ENCODE measurements at regions not wholly inside any gene's neighbourhood (a gene's known extent, or its start where the extent isn't known, plus 50 kb on each side); places are given as distances from the start of the nearest gene placed in this dataset.
"Not testable (repeated sequence)": the region's sequence is repeated elsewhere in the genome, so short reads cannot be mapped to it uniquely, and the experiment has no call there.

DNA sequence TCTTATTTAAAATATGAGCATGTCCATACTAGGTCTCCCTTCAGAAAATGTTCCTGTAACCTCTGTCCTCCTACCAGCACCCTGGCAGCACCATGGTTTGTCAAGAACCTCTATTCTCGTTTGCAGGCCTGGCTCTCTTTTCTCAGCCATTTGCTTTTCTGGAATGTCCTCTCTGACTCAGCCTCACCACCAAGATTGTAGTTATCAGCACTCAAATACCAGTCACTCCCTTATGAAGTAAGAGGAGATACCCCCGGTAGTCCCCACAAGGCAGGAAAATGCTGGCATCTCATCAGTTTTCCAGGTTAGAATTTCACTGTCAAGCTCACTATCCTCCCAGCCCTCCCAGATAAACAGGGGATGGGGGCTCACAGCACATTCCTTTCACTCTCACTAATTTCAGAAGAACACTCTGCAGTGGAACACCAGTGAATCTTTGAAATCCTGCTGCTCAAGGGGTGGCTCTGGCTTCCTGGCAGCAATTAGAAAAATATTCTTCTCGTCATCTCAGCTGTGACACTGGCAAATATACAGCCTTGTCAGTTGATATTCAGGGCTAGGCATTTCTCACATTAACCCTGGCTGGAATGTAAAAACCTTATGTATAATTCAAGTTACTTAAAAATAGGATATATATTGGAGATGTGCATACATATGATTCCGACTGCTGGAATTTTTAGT is 129.2 kb downstream of the TBX18 start:
- no peak for DNase-seq

DNA sequence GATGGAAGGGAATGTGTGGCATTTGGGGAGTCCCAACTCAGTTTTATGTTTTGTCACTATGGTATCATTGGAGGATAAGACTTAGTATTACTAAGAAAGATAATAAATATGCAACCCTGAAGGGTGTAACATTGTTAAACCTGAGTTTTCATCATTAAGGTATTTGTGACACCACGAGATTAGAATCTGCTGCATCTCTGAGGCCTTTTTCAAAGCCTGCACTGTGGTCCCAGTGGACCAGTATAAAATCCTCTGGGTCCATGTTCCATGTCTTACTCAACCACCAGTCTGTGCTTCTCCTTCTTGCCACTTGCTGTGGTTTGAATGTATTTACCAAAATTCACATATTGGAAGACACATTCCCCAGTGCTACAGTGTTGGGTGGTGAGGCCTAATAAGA is 130.6 kb downstream of the TBX18 start:
- no peak for DNase-seq

DNA sequence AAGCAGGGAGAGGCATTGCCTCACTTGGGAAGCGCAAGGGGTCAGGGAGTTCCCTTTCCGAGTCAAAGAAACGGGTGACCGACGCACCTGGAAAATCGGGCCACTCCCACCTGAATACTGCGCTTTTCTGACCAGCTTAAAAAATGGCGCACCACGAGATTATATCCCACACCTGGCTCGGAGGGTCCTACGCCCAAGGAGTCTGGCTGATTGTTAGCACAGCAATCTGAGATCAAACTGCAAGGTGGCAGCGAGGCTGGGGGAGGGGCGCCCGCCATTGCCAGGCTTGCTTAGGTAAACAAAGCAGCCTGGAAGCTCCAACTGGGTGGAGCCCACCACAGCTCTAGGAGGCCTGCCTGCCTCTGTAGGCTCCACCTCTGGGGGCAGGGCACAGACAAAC is 137.9 kb downstream of the TBX18 start:
- peak; percentile 42 for DNase-seq

DNA sequence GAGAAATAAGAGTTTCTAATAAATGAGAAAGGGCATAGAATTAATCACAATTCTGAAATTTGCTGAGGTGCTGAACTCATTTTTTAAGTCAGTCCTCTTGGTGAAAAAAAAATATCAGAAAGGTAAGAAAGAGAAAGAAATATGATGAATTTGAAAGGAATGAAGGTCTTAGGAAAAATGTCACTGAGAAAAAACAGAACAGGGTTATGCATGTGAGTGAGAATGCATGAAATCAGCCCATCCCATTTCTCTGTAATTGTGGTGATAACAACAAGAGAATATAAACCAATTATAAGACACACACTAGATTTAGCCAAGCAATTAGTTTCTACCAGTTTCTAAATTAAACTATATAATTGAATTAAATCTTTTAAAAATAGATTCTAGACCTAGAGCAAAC is 138.9 kb downstream of the TBX18 start:
- DNase-seq, result no peak

DNA sequence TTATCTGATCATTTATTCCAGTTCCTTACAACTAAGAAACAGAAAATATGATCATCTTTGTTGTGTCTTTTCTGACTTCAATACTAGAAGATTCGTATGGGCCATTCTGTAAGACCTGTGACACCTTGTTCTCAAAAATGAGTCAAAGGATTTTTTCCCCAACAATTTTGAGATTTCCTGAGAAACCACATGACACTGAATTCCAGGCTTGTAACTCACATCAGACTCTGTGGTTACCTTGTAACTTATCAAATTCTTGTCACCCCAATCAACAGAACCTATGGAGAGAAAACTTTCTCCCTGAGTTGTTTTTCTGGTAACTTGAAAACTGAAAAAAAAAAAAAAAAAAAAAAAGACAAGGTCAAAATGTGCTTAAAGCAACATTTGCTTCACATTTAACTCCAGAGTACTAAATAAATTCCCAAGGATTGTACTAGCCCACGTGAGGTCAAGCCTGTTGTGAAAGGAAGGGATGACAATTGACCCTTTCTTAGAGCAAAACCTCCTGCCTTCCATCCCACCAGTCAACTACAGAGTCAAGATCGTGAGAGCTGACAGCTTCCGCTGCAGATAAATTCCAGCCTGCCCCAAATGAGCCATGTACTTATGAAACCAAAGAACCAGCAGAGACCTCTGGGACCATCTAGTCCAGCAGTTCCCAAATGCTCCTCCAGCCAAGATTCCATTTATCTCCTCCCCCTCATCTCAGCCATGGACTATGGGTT is 140.3 kb downstream of the TBX18 start:
- no peak for DNase-seq

DNA sequence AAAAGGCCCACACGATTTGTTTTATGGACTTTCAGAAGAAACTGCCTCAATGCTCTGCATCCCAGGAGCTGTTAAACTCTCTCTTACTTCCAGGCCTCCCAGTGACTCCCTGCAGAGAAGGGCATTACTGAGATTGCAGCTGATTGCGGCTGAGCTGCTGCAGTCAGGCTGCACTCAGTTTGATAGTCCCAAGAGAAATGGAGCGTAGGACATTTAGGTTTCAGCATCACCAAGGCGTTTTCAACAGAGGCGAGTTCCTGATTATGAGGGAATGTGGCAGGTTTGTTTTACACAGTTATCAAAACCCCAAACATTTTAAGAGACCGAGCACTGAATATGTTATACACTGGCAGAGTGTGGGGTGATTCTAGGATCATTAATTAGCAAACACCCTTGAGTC is 145.6 kb downstream of the TBX18 start:
- DNase-seq, result no peak

DNA sequence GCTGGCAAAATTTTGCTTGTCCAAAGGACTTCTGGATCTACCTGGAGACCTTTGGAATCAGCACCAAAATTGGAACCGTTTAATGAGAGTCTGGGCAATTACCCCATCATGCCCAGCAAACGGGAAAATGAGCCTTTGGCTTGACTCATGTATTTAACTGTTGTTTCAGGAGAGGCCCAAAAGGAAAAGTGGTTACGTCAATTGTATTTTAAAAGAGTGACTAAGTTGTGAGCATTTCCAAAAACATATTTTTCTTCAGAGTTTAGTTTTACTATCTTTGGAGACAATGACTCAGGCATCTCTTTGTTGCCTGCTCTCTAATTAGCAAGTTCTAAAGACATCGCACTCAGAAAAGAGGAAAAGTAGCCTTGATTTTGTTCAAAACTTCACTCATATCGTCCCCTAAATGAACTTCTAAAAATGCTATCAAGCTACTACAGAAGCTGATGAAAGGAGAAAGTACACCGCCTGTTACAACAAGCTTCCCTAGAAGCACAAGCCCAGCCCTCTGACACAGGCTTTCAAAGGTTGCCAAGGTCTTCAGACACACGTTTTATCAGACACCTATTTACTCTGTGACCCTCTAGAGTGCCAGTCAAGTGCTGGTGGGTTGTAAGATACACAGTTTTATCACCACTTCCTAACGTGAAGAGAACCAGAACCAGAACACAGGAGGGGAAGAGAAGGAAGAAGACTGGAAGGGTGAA is 146.2 kb downstream of the TBX18 start:
- no peak for DNase-seq

DNA sequence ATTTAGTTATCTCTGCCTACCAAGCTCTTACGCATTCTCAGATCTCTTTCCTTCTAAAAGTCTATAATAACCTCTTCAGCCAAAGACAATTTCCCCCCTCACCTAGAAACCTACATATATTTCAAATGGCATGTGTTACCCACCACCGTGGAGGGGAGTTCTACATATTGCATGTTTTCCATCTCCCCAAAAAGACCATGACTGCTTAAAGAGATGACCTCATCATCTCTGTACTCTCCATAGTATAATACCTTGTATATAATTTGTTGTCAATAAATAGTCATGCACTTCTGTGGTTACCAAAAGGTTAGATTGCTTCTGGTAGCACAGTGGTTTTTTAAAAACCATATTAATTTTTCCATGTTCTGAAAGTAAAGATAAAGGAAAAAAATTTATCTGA is 148.4 kb downstream of the TBX18 start:
- DNase-seq, result no peak

DNA sequence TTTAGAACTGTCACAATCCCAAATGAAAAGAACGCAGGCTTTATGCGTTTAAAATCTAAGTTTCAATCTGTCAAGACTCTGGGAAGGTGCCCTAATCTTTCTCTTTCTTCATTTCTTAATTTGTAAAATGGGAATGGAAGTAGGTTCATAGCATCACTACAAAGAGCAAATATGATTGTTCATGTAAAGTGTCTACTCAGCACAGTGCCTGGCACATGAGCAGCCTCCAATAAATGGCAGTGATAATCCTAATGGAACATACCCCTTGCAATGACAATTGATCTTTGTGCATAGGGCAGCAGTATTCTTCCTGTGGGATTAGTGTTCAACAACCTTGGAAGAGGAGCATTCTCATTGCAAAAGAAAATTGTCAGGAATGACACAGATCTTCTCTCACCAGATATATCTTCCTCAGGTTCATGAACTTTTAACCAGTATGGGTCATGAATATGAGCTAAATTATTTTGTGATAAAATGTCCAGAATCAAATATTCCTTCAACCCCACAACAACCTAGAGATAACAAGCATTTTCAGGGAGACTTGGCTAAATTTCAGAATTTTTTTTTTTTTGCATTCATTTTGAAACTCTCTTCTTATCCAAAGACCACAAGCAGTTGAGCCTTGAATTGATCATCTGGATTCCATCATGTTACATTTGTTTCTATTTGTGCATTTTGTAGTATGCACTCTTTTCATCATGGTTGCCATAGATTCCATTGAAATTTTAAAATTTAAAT is 149.1 kb downstream of the TBX18 start:
- no peak for DNase-seq

DNA sequence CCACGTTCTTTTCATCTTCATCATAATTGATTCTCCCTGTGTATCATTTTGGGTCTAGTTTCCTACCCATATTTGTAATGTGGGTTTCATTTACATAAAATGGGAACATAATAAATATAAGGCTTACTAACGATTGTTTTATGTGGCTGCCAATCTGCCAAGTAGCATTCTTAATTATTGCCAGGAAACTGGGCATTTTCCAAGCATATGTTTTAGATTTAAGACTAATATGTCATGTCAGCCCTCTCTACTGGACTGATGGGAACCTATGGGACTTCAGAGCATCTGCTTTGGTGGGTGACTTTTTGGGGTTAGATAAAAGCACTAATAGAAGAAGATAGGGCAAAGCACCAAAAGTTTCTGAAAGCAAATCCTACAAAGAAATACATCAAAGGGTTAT is 157.5 kb downstream of the TBX18 start:
- DNase-seq, result no peak

DNA sequence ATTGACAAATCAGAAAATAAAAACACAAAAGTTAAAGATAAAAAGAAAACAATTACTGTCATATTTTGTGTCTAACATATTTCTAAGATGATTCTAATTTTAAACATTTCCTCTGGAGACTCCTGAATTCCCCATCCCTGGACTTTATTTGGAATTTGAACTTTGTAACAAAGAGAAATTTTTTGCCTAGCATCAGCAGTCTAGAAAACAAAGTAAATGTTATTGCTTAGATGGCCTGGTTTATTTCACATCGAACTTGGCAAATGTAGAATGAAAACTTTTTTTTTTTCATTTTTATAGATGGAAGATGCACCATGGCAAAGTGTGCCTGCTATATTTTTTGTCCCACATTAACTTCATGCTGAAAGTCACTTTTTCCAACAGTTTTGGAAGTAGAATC is 159.1 kb downstream of the TBX18 start:
- DNase-seq, result no peak

DNA sequence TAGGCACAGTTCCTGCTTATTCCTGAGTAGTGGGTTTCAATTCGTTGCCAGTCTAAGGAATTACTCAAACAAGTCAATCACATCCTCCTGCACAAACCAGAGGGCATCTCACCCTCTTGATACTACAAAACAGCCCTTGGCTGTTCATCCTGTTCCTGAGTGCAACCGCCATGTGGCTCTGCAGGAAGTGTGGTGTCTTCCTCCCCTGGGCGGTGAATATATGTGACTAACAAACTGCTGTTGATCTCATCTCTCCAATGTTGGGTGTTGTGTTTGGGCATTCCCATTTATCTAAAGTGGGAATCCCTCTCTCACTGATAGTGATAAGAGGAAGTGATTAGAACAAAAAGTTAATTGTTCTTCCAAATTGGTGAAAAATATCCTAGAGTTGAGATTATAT is 163.0 kb downstream of the TBX18 start:
- no peak for DNase-seq

DNA sequence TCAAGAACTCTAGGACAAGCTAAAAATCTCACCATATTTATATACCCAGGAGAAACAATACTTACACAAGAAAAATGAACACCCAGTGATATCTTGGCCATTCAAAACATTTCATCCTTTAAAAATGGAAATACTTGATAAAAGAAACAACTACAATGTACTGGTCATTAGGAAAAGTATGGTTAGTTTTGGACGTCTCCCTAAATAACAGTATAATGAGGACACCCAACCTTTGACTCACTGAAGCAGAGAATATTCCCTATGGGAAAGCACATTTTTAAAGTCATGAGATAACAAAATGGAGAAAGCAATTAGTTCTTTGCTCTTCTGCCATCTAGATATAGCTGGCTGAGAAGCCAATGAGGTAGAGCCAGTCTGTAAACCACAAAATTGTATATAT is 164.4 kb downstream of the TBX18 start:
- no peak for DNase-seq

DNA sequence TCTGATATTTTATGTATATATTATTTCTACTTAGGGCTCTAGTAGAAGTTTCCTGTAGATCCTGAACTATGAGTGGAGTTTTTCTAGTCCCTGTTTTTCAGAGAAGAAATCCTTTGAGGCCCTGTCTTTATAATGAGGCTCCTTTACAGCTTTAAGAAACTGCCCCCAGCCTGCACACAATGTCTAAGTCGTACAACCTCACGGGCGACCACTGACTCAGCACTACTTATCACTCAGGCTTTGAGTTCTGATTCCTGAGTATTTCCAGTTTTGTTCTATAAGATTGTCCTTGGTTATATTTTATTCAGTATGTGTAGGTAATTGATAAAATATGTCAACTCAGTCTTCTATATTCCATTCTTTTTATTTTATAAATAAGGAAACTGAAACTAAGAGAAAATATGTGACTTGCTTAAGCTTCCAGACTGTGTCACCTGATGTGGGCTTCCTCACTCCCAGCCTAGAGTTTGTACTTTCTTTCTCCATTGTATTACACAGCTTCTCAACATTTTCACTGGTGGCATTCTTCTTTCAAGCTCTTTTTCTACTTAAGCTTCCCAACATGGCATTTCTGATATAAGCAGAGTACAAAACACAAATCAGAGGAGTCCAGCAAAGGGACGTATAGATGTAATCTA is 167.0 kb downstream of the TBX18 start:
- no peak for DNase-seq

DNA sequence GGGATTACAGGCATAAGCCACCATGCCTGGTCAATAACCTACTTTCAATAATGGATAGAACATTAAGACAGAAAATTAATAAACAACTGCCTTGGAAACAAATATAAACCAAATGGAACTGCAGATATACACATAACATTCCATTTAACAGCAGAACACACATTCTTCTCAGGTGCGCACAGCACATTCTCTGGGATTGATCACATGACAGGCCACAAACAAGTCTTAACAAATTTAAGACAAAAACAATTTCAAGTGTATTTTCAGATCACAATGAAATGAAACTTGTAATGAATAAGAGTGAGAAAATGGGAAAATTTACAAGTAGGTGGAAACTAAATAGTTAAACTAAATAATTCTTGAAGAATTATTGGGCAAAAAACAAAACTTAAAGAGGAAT is 167.9 kb downstream of the TBX18 start:
- DNase-seq, result no peak

DNA sequence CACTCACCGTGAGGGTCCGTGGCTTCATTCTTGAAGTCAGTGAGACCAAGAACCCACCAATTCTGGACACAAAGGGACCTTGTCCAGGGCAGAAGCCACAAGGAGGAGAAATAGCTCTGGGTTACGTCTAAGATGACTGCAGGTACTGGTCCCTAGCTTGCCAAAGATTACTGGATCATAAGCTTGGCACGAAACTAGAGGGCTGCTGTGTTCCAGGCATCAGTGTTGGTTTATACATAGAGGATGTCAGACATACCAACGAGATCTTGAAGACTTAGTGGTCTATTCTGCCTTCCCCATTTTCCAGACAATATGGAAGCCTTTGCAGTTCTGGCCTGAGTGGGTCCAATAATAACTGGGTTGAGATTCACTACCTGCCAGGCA is 175.7 kb downstream of the TBX18 start:
- DNase-seq, result no peak

DNA sequence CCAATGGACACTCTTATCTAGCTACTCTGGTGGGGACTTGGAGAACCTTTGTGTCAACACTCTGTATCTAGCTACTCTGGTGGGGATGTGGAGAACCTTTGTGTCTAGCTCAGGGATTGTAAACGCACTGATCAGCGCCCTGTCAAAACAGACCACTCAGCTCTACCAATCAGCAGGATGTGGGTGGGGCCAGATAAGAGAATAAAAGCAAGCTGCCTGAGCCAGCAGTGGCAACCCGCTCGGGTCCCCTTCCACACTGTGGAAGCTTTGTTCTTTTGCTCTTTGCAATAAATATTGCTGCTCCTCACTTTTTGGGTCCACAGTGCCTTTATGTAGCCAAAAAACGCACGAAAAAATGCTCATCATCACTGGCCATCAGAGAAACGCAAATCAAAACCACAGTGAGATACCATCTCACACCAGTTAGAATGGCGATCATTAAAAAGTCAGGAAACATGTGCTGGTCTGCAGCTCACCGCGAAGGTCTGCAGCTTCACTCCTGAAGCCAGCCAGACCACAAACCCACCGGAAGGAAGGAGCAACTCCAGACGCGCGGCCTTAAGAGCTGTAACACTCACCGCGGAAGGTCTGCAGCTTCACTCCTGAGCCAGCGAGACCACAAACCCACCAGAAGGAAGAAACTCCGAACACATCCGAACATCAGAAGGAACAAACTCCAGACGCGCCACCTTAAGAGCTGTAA is 176.3 kb downstream of the TBX18 start:
- DNase-seq, result not testable (repeated sequence)

DNA sequence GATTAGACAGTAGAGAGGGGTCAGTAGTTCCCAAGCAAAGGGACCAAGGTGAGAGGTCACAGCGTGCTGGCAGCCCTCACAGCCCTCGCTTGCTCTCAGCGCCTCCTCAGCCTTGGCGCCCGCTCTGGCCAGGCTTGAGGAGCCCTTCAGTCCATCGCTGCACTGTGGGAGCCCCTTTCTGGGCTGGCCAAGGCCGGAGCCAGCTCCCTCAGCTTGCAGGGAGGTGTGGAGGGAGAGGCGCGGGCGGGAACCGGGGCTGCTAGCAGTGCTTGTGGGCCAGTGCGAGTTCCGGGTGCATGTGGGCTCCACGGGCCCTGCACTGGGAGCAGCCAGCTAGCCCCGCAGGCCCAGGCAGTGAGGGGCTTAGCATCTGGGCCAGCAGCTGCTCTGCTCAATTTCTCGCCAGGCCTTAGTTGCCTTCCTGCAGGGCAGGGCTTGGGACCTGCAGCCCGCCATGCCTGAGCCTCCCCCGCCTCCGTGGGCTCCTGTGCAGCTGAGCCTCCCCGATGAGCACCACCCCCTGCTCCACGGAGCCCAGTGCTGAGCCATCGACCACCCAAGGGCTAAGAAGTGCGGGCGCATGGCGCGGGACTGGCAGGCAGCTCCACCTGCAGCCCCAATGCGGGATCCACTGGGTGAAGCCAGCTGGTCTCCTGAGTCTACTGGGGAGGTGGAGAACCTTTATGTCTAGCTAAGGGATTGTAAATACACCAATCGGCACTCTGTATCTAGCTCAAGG is 177.0 kb downstream of the TBX18 start:
- DNase-seq, result not testable (repeated sequence)

DNA sequence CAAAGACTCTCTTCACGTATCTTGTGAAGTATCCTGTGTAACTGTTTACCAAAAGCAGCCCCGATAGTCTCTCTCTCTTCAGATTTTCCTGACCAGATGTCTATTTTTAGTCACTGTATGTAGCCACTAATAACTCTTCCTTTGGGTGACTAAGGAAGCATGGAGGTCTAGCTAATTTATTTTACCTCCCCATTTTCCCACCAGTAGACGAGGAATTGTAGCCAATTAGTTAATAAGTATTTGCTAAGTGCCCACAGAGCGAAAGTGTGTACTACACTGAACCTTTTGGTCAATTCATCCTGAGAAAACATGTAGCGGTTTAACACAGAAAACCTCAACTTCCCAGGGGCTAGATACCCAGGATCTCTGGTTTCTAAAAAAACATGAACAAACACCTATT is 180.6 kb downstream of the TBX18 start:
- no peak for DNase-seq

DNA sequence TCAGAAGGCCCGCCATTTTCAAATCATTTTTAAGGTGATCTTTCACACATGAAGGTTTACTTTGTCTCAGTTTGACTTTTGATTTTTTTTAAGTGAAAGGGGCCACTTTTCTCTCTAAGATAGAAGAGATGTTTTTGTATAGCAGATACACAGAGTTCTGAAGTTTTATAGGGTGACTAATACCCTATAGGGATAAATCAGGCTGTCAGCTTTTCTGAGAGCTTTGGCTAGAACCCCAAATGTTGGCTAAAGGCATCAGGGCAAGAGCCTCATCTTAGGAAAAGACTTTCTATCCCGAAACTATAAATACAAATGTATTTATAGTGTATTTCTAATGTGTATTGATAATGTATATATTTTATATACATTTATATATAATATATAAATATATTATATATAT is 181.4 kb downstream of the TBX18 start:
- no peak for DNase-seq

DNA sequence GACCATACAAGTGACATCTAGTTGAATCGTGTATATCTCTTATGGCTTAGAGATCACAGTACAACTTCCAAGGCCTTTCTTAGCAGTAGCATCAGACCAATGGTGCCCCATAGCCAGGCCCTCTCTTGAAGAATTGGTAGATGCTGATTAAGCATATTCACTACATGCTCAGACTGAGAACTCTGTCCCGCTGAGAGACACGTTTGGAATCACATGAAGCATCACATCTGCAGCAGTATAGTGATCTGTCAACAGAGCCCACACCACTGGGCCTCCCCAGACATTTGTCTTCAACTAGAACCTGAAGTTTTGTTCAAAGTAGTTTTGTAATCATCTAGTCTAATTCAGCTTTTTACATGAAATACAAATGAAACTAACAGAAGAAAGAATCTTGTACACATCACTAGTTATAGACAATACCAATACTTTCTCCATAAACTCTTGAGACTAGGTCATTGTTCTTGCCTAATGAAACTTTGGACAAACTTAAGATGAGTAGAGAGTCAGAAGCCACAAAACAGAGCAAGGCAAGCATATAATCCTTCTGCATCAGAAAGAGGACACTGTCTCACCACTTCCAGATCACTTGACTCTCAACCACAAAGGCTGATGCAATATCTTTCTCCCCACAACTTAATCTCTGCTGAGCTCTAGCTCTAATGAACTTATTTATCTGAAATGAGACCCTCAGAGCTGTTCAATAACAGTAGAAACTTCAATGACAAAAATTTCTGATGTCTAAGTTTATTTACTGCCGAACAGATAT is 182.7 kb downstream of the TBX18 start:
- no peak for DNase-seq
